HEK293T (cell line): ENCODE measurements at regions not wholly inside any gene's neighbourhood (a gene's known extent, or its start where the extent isn't known, plus 50 kb on each side); places are given as distances from the start of the nearest gene placed in this dataset.

Experiments
- CTCF ChIA-PET: fragments of 350-600 bp; formaldehyde crosslinking; extraction: SDS; loops from one replicate; lab custom pipeline; 2021; ENCODE audit warnings: antibody characterized with exemption, inconsistent platforms; lab: Yijun Ruan, JAX
- POLR2A ChIA-PET: fragments of 350-600 bp; formaldehyde crosslinking; extraction: SDS; loops from one replicate; lab custom pipeline; 2020; ENCODE audit warnings: antibody characterized with exemption, inconsistent platforms; lab: Yijun Ruan, JAX
- DNase-seq: peaks from one replicate; pipeline ENCODE4 v3.0.0; 2012; ENCODE audit warnings: mixed read lengths; ENCODE audit errors: extremely low spot score
- ARNT ChIP-seq: fragments of 450-650 bp; IDR thresholded peaks from 2 replicates; pipeline ENCODE4 v1.6.1; 2017; ENCODE audit warnings: mild to moderate bottlenecking
- BHLHE40 ChIP-seq: fragments of 450-650 bp; IDR thresholded peaks from 2 replicates; pipeline ENCODE4 v1.6.1; 2016; ENCODE audit warnings: mild to moderate bottlenecking, moderate library complexity, borderline replicate concordance
- CTBP1 ChIP-seq: fragments of 450-650 bp; IDR thresholded peaks from 2 replicates; pipeline ENCODE4 v1.6.1; 2016; ENCODE audit warnings: borderline replicate concordance
- ELF4 ChIP-seq: fragments of 450-650 bp; IDR thresholded peaks from 2 replicates; pipeline ENCODE4 v1.6.1; 2017; ENCODE audit warnings: antibody characterized with exemption
- FOXA1 ChIP-seq: fragments of 450-650 bp; IDR thresholded peaks from 2 replicates; pipeline ENCODE4 v1.6.1; 2016; ENCODE audit warnings: mild to moderate bottlenecking
- FOXK2 ChIP-seq: fragments of 450-650 bp; IDR thresholded peaks from 2 replicates; pipeline ENCODE4 v1.6.1; 2016; ENCODE audit warnings: mild to moderate bottlenecking
- FOXM1 ChIP-seq: fragments of 450-650 bp; IDR thresholded peaks from 2 replicates; pipeline ENCODE4 v1.6.1; 2017; ENCODE audit warnings: mild to moderate bottlenecking, borderline replicate concordance
- HDGF ChIP-seq: fragments of 450-650 bp; IDR thresholded peaks from 2 replicates; pipeline ENCODE4 v1.6.1; 2017; ENCODE audit warnings: antibody characterized with exemption, borderline replicate concordance
- L3MBTL2 ChIP-seq: fragments of 450-650 bp; conservative IDR thresholded peaks from 2 replicates; pipeline ENCODE4 v1.6.1; 2016; ENCODE audit warnings: mild to moderate bottlenecking
- LEF1 ChIP-seq: fragments of 450-650 bp; IDR thresholded peaks from 2 replicates; pipeline ENCODE4 v1.6.1; 2017; ENCODE audit warnings: mild to moderate bottlenecking, borderline replicate concordance
- NFRKB ChIP-seq: fragments of 450-650 bp; IDR thresholded peaks from 2 replicates; pipeline ENCODE4 v1.6.1; 2016; ENCODE audit warnings: mild to moderate bottlenecking, moderate library complexity
- SP1 ChIP-seq: fragments of 450-650 bp; IDR thresholded peaks from 2 replicates; pipeline ENCODE4 v1.6.1; 2017
- SUZ12 ChIP-seq: fragments of 450-650 bp; IDR thresholded peaks from 2 replicates; pipeline ENCODE4 v1.6.1; 2016; ENCODE audit warnings: mild to moderate bottlenecking
- TARDBP ChIP-seq: fragments of 450-650 bp; IDR thresholded peaks from 2 replicates; pipeline ENCODE4 v1.6.1; 2016
- ZNF384 ChIP-seq: fragments of 450-650 bp; IDR thresholded peaks from 2 replicates; pipeline ENCODE4 v1.6.1; 2016
- TF ChIP-seq, protein P1 (sequence below): fragments of 450-650 bp; IDR thresholded peaks from 2 replicates; pipeline ENCODE4 v1.6.1; 2016

DNA sequence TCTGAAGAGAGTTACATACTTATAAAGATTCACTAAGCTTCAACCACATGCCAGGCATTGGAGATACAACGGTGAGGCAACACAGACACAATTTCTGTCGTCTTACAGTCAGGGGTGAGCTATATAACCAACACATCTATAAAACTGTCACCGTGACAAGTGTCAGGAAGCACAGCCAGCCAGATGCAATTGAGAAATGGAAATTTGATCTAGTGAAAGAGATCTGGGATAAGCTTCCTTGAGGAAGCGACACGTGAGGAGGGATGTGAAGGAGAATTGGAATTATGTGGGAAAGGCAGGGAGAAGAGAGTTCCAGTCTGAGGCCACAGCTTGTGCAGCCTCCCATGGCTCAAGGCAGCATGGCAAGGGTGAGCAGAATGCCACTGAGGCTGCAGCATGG, 50.9 kb upstream of the ZNF354B start:
- POLR2A ChIA-PET: no interaction called here
- TF ChIP-seq, protein P1, sequence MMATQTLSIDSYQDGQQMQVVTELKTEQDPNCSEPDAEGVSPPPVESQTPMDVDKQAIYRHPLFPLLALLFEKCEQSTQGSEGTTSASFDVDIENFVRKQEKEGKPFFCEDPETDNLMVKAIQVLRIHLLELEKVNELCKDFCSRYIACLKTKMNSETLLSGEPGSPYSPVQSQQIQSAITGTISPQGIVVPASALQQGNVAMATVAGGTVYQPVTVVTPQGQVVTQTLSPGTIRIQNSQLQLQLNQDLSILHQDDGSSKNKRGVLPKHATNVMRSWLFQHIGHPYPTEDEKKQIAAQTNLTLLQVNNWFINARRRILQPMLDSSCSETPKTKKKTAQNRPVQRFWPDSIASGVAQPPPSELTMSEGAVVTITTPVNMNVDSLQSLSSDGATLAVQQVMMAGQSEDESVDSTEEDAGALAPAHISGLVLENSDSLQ: peak; percentile 79
- no peak for TF ChIP-seq ZNF384
- CTCF ChIA-PET: no interaction called here
- DNase-seq: no peak

DNA sequence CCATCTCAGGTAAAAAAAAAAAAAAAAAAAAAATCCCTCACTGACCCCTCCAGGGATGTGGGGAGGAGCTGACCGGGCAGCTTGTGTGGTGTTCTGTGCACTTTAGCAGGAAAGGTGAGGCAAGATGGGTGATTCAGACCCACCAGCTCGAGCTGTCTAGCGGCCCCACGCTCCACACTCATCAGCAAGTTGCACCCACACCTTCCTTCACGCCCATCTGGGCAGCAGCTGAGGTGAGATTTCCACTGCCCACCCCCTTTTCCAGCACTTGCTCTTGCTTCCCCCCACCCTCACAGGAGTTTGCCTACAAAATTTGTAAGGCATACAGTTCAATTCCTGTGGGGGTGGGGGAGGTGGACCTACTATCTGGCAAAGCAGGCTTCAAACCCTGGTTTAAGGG, 58.7 kb upstream of the ZNF354B start:
- POLR2A ChIA-PET: no interaction called here
- CTCF ChIA-PET: no interaction called here
- DNase-seq: no peak
- TF ChIP-seq TARDBP (no peak), CTBP1 (no peak), HDGF (no peak), SUZ12 (no peak), SP1 (no peak), FOXM1 (no peak), L3MBTL2 (no peak), LEF1 (no peak), FOXA1 (no peak), ELF4 (no peak), NFRKB (no peak), ZNF384 (no peak), ARNT (no peak), BHLHE40 (no peak), FOXK2 (no peak)
- TF ChIP-seq, protein P1: no peak

DNA sequence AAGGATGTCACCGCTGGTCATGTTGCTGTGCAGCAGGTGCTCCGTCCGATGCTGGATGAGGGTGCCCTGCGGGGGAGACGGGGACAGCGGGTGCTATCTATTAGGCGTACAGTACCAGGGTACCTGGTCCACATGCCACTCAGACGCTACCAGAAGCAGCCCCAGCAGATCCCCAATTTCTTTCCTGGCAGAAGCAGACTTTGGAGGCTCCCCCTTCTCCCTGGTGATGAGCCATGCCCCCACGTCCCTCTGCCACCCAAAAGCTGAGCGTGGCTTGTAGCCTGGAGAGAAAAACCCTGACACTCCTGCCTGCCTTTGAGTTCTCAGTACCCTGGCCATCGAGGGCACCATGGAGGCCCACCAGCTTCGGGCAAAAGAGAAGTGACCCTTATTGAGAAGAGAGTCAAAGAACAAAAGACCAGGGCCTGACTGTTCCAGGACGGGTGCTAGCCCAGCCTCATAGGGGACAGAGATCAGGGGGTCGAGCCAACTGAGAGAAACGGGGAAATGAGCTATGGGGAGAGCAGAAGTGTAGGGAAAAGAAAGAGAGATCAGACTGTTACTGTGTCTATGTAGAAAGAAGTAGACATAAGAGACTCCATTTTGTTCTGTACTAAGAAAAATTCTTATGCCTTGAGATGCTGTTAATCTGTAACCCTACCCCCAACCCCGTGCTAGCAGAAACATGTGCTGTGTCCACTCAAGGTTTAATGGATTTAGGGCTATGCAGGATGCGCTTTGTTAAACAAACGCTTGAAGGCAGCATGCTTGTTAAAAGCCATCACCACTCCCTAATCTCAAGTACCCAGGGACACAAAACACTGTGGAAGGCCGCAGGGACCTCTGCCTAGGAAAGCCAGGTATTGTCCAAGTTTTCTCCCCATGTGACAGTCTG, 62.0 kb upstream of the ZNF354B start:
- ChIA-PET POLR2A (no interaction called here), CTCF (no interaction called here)
- TF ChIP-seq TARDBP (no peak), SUZ12 (no peak), HDGF (no peak), L3MBTL2 (no peak), FOXA1 (no peak)
- no peak for DNase-seq

DNA sequence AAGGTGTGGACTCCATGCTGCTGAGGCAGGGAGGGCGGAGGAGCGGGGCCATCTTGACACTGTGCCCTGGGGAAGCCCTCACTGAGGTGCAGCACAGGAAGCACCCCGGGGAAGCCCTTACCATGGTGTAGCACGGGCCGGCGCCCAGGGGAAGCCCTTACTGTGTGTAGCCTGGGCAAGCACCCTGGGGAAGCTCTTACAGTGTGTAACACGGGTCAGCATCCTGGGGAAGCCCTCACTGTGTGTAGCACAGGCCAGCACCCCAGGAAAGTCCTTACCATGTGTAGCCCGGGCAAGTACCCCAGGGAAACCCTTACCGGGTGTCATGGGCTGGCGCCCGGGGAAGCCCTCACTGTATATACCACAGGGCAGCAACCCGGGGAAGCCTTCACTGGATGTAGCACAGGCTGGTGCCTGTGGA, 62.6 kb upstream of the ZNF354B start:
- TF ChIP-seq TARDBP: no peak
- TF ChIP-seq SP1: no peak
- TF ChIP-seq ELF4: no peak
- no peak for TF ChIP-seq SUZ12
- TF ChIP-seq CTBP1: no peak
- POLR2A ChIA-PET: no interaction called here
- CTCF ChIA-PET: no interaction called here

DNA sequence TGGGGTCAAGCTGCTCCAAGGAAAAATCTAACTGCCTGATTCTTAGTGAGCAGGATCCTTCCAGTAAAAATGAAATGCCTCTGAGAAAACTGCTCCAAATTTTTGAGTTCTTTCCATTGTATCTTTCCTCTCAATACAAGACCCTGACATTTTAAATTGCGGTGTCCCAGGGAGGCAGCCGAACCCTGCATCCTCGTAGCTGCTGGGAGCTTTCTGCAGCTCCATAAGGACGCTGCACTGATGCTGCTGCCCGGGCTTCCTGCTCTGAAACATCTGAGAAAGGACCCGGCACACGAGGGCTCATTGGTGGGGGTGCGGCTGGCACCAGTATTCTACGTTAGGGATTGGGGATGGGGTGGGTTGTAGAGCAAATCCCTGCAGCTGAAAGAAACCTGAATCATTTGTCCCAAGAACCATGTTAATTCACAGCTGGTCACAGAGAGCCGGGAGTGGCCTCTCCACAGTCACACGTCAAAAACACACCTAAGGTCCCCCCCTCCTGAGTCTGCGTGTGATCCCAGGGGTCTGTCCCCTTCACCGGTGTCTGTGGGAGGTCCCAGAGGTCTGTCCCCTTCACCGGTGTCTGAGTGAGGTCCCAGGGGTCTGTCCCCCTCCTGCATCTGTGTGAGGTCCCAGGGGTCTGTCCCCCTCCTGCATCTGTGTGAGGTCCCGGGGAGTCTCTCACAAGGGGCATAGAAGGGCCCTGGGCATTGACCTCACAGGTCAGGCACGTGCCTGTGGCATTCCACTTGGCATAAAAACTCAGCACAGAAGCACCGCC, 63.4 kb upstream of the ZNF354B start:
- no peak for DNase-seq
- ChIA-PET CTCF (no interaction called here), POLR2A (no interaction called here)
- TF ChIP-seq SUZ12 (no peak), L3MBTL2 (no peak), ELF4 (no peak), NFRKB (no peak), FOXA1 (no peak), SP1 (no peak), TARDBP (no peak), HDGF (no peak), ARNT (no peak)
- TF ChIP-seq, protein P1: no peak

More for the DNA sequence above, 62.6 kb upstream of the ZNF354B start:
- DNase-seq: no peak

DNA sequence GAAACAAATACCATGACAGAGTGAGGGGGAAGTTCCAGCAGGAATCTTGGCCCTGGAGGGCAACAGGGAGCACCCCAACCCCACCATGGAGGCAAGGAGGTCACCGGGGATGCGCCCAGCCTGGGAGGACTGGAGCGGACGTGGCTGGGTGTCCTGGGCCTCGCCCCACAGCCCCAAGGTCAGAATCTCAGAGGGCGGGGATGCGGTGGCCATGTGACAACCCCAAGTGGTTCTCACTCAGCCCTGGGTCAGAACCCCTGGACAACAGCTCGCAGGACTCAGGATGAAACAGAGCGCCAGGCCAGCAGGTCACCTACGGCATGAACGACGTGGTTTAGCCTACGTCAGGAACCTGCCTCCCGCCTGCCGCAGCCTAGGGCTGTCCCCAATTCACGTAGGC, 64.0 kb upstream of the ZNF354A start:
- TF ChIP-seq TARDBP (no peak), ELF4 (no peak), HDGF (no peak), ZNF384 (no peak), L3MBTL2 (no peak), NFRKB (no peak), SUZ12 (no peak), FOXK2 (no peak), BHLHE40 (no peak), SP1 (no peak), FOXM1 (no peak)
- DNase-seq: no peak
- POLR2A ChIA-PET: no interaction called here
- CTCF ChIA-PET: no interaction called here
